GM10248 (cell line): ENCODE measurements at regions not wholly inside any gene's neighbourhood (a gene's known extent, or its start where the extent isn't known, plus 50 kb on each side); places are given as distances from the start of the nearest gene placed in this dataset.
"Not testable (repeated sequence)": the region's sequence is repeated elsewhere in the genome, so short reads cannot be mapped to it uniquely, and the experiment has no call there.

ENCODE experiments used
- CTCF ChIA-PET: fragments of 300-600 bp; sonication (Branson Sonifier 250); formaldehyde crosslinking; extraction: SDS; loops from one replicate; lab custom pipeline; 2021; ENCODE audit warnings: antibody characterized with exemption; lab: Yijun Ruan, JAX
- POLR2A ChIA-PET: fragments of 350-650 bp; sonication (Branson Sonifier 250); formaldehyde crosslinking; extraction: SDS; loops from one replicate; lab custom pipeline; 2020; ENCODE audit warnings: antibody characterized with exemption; lab: Yijun Ruan, JAX
- DNase-seq: peaks from one replicate; pipeline ENCODE4 v3.0.0; 2012; ENCODE audit errors: extremely low spot score
- TF ChIP-seq, protein P1 (sequence below): IDR thresholded peaks from 2 replicates; pipeline ENCODE4 v1.5.1; 2012; ENCODE audit warnings: mild to moderate bottlenecking, low read depth; ENCODE audit errors: extremely low read depth, missing control alignments, control extremely low read depth

- ChIA-PET CTCF (no interaction called here), POLR2A (no interaction called here)
- DNase-seq, result no peak
- TF ChIP-seq, protein P1, sequence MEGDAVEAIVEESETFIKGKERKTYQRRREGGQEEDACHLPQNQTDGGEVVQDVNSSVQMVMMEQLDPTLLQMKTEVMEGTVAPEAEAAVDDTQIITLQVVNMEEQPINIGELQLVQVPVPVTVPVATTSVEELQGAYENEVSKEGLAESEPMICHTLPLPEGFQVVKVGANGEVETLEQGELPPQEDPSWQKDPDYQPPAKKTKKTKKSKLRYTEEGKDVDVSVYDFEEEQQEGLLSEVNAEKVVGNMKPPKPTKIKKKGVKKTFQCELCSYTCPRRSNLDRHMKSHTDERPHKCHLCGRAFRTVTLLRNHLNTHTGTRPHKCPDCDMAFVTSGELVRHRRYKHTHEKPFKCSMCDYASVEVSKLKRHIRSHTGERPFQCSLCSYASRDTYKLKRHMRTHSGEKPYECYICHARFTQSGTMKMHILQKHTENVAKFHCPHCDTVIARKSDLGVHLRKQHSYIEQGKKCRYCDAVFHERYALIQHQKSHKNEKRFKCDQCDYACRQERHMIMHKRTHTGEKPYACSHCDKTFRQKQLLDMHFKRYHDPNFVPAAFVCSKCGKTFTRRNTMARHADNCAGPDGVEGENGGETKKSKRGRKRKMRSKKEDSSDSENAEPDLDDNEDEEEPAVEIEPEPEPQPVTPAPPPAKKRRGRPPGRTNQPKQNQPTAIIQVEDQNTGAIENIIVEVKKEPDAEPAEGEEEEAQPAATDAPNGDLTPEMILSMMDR, result no peak
These were observed 91.0 kb upstream of the MAPK10 start for GRCh38 chr4:86450861-86451260.

DNA sequence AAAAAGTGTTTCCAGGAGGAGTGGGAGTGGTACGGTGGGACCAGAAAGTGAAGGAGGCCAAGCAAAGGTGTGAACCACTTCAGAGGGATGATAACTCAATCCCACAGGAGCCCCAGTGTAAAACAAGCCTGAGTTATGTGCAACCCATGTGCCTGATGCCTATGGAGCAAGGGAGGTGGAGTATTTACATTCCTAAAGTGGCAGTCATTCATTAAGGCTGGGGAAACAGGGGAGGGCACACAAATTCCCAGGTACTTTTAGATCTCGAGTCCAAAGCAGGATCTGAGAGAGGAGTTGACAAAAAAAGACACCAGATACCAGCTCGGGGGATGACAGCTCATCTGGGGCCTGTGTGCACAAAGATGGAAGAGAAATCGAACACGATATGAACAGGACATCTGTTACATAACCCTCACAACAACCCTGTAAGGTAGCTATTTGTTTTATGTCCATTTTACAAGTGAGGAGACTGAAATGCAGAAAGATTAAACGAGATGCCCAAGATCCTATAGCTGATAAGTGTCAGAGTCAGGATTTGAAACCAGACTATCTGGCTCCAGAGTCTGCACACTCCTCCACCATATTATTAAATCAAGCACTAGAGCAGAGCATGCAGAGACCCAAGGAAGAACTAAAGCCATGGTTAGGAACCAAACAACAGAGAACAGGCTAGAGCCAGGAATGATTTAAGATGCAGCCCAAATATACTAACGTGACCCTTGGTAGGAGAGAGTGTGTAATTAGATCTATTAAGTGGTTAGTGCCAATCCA is 91.9 kb upstream of the MAPK10 start:
- CTCF ChIA-PET, result interaction anchor here (0.7 kb wide), 1 partner anchor 44 kb away, joined by 3 read pairs; no protein-coding TSS in a partner anchor
- TF ChIP-seq, protein P1, result no peak
- POLR2A ChIA-PET, result no interaction called here
- DNase-seq, result no peak

GRCh38 chr4:86452422-86452891 is 92.6 kb upstream of the MAPK10 start:
- no peak for DNase-seq
- ChIA-PET CTCF (interaction anchor here (0.7 to 1.2 kb wide), 2 partner anchors 8 to 43 kb away, joined by 3 read pairs; no protein-coding TSS in a partner anchor), POLR2A (no interaction called here)

DNA sequence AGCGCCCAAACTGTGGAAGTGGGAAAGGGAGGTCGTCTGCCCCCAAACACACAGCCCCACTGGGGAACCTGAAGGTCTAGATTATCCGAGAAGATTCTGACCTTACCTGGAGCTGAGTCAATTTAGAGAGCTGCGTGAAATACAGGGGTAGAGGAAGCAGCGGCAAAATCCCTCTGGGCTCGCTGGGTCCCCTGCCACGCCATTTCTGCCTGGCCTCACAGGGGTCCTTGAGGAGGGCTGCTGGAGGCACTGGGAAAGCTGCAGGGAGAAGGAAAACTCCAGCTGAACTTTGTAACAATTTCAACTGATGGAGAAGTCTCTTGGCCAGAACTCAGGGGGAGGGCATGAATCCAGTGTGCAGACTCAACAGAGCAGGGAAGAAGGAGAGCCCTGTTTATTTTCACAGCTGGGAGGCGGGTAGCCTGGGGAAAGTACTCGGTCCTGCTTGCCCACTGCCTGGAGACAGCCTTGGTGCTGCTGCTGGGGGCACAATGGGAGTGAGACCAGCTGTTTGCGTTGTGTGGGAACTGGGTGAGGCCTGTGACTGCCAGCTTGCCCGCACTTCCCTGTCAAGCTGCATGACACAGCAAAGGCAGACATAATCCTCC is 93.2 kb upstream of the MAPK10 start:
- TF ChIP-seq, protein P1, result no peak
- ChIA-PET POLR2A (no interaction called here), CTCF (interaction anchor here (1.2 kb wide), 1 partner anchor 9 kb away, joined by 3 read pairs; no protein-coding TSS in a partner anchor)
- no peak for DNase-seq

More at GRCh38 chr4:86452422-86452891, 92.6 kb upstream of the MAPK10 start:
- TF ChIP-seq, protein P1, result no peak

DNA sequence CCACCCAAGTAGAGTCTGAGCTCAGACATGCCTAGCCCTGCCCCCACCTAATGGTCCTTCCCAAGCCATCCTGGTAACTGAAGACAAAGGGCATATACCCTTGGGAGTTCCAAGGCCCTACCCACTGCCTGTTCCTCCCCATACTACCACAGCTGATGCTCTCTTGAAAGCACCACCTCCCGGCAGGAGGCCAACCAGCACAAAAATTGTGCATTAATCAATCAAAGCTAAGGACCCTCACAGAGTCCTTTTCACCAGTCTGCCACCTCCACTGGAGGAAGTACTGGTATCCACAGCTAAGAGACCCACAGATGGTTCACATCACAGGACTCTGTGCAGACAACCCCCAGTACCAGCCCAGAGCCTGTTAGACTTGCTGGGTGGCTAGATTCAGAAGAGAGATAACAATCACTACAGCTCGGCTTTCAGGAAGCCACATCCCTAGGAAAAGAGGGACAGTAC is 93.8 kb upstream of the MAPK10 start:
- DNase-seq, POLR2A ChIA-PET: not testable (repeated sequence)
- CTCF ChIA-PET, result interaction anchor here (1.2 to 1.7 kb wide), 3 partner anchors 9 to 45 kb away, joined by 3 to 4 read pairs (median 3); no protein-coding TSS in a partner anchor

- POLR2A ChIA-PET, result no interaction called here
- TF ChIP-seq, protein P1, result no peak
- CTCF ChIA-PET, result interaction anchor here (2.1 to 2.2 kb wide), 2 partner anchors 34 to 37 kb away, joined by 5 to 6 read pairs; no protein-coding TSS in a partner anchor
- DNase-seq, result no peak
These were observed 102.0 kb upstream of the MAPK10 start for GRCh38 chr4:86461849-86462248.
